Upper lobe of left lung (tissue), 6 donors: ENCODE measurements at regions not wholly inside any gene's neighbourhood (a gene's known extent, or its start where the extent isn't known, plus 50 kb on each side); places are given as distances from the start of the nearest gene placed in this dataset.

Experiments
- ATAC-seq, 2 donors: fragments of 200-7000 bp; cut with Tn5 transposase; one replicate each; pipeline ENCODE4 v1.9.1; 2022; ENCODE audit warnings: mild to moderate bottlenecking in 2 of 2, moderate library complexity in 2 of 2; ENCODE audit not compliant: low FRiP score in 2 of 2
- DNase-seq, 2 donors: peaks; one replicate each; pipeline ENCODE4 v3.0.0-alpha.2; 2019 to 2020
- H3K27ac ChIP-seq, 4 donors: fragments of 200-600 bp; sonication (generic); one replicate each; pipeline ENCODE4 v1.5.1; 2016 to 2019
- H3K27me3 ChIP-seq, 4 donors: fragments of 200-600 bp; sonication (generic); one replicate each; pipeline ENCODE4 v1.5.1; 2017 to 2019
- H3K36me3 ChIP-seq, 4 donors: fragments of 200-600 bp; sonication (generic); one replicate each; pipeline ENCODE4 v1.5.1; 2016 to 2019
- H3K4me1 ChIP-seq, 4 donors: fragments of 200-600 bp; sonication (generic); one replicate each; pipeline ENCODE4 v1.5.1; 2018 to 2019
- H3K4me3 ChIP-seq, 4 donors: fragments of 200-600 bp; sonication (generic); one replicate each; pipeline ENCODE4 v1.5.1; 2017 to 2019; ENCODE audit warnings: mild to moderate bottlenecking in 2 of 4, moderate library complexity in 1 of 4
- H3K9me3 ChIP-seq, 4 donors: fragments of 200-600 bp; sonication (generic); one replicate each; pipeline ENCODE4 v1.5.1; 2018 to 2019
- EP300 ChIP-seq, 4 donors: sonication (generic); formaldehyde crosslinking; IDR thresholded peaks; one replicate each; pipeline ENCODE4 v1.5.1; 2017; ENCODE audit warnings: antibody characterized with exemption in 4 of 4, control low read depth in 2 of 4
- POLR2A ChIP-seq, 4 donors: fragments of 450-650 bp; IDR thresholded peaks; one replicate each; pipeline ENCODE4 v1.5.1; 2016 to 2017; ENCODE audit warnings: antibody characterized with exemption in 4 of 4, mild to moderate bottlenecking in 2 of 4
- POLR2AphosphoS5 ChIP-seq, 2 donors: sonication (generic); formaldehyde crosslinking; IDR thresholded peaks; one replicate each; pipeline ENCODE4 v1.5.1; 2017; ENCODE audit warnings: antibody characterized with exemption in 2 of 2
- WGBS, 2 donors: methylation state at CpG; one replicate each; pipeline ENCODE4 v1.1.5; 2017 to 2018; 5-methylcytosine and 5-hydroxymethylcytosine counted together
- TF ChIP-seq, protein P1 (sequence below), 6 experiments: fragments of 450-650 bp in 4 of 6; fragments of 200-600 bp in 2 of 6; sonication (generic) in 2 of 6; IDR thresholded peaks; one replicate each; pipeline ENCODE4 v1.5.1; 2016 to 2019; ENCODE audit warnings: antibody characterized with exemption in 6 of 6
- donor health status: DM: no; HTN: no; CAD: no; lungs with moderate emphysema.
- donor health status: DM: no; HTN: yes; CAD: no; lungs with severe emphysema.

- no peaks in the 10 kb centered on the region for H3K36me3 ChIP-seq
- H3K9me3 ChIP-seq, result no peaks in the 10 kb centered on the region
- no peaks in the 10 kb centered on the region for H3K4me1 ChIP-seq
- WGBS, 2 donors, result 57 to 58% methylated on average over 3 of the region's 3 CpGs
- no peak overlapping the region for H3K4me3 ChIP-seq
- H3K27ac ChIP-seq, result no peak overlapping the region
- ATAC-seq (peak in 1 of 2 donors; percentile 58), DNase-seq (no peak)
- no peak for TF ChIP-seq POLR2AphosphoS5 (IDR thresholded peaks at IDR 0.05)
- no peak for TF ChIP-seq EP300 (IDR thresholded peaks at IDR 0.05)
- TF ChIP-seq, protein P1, sequence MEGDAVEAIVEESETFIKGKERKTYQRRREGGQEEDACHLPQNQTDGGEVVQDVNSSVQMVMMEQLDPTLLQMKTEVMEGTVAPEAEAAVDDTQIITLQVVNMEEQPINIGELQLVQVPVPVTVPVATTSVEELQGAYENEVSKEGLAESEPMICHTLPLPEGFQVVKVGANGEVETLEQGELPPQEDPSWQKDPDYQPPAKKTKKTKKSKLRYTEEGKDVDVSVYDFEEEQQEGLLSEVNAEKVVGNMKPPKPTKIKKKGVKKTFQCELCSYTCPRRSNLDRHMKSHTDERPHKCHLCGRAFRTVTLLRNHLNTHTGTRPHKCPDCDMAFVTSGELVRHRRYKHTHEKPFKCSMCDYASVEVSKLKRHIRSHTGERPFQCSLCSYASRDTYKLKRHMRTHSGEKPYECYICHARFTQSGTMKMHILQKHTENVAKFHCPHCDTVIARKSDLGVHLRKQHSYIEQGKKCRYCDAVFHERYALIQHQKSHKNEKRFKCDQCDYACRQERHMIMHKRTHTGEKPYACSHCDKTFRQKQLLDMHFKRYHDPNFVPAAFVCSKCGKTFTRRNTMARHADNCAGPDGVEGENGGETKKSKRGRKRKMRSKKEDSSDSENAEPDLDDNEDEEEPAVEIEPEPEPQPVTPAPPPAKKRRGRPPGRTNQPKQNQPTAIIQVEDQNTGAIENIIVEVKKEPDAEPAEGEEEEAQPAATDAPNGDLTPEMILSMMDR (IDR thresholded peaks at IDR 0.05), result no peak
- TF ChIP-seq POLR2A (IDR thresholded peaks at IDR 0.05), result no peak
- H3K27me3 ChIP-seq, result no peaks in the 10 kb centered on the region
Observed at GRCh38 chr12:68497702-68498101, 113.0 kb upstream of the RAP1B start.

DNA sequence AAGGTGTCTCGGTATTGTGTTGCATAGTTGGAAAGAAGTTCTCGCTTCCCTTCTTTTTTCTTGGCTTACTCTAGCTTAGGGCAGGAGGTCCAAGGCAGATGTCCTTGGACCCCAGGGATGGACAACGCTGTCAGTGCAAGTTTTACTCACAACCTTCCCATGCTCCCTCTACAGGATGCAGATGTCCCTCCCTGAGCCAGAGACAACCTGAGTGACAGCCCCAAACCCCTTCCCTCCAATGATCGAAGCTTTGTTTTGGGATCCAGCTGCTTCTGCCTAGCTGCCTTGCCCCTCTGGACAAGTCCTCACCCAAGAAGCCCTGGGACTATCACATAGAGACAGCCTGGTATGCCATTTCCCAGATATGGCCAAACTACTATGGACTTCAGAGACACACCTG, 112.0 kb upstream of the RAP1B start:
- Histone ChIP-seq H3K9me3 (no peaks in the 10 kb centered on the region), H3K4me3 (no peak overlapping the region), H3K27me3 (no peaks in the 10 kb centered on the region), H3K27ac (no peak overlapping the region), H3K36me3 (no peaks in the 10 kb centered on the region), H3K4me1 (no peaks in the 10 kb centered on the region)
- no peak for ATAC-seq
- TF ChIP-seq, protein P1 (IDR thresholded peaks at IDR 0.05), result no peak
- 82 to 94% methylated on average over 4 of the region's 4 CpGs for WGBS, 2 donors
- DNase-seq, result no peak

GRCh38 chr12:68499616-68500015, 111.1 kb upstream of the RAP1B start:
- no peaks in the 10 kb centered on the region for H3K9me3 ChIP-seq
- H3K4me1 ChIP-seq, result no peaks in the 10 kb centered on the region
- ATAC-seq, result no peak

GRCh38 chr12:68501226-68501625, 109.5 kb upstream of the RAP1B start:
- Histone ChIP-seq H3K27me3 (no peaks in the 10 kb centered on the region), H3K27ac (no peak overlapping the region), H3K4me3 (no peak overlapping the region), H3K4me1 (no peaks in the 10 kb centered on the region), H3K9me3 (no peaks in the 10 kb centered on the region), H3K36me3 (no peaks in the 10 kb centered on the region)
- DNase-seq (no peak), ATAC-seq (no peak)
- WGBS, 2 donors, result 75% methylated on average over 3 of the region's 3 CpGs
- TF ChIP-seq POLR2A (IDR thresholded peaks at IDR 0.05), result no peak
- TF ChIP-seq, protein P1 (IDR thresholded peaks at IDR 0.05), result no peak
- TF ChIP-seq POLR2AphosphoS5 (IDR thresholded peaks at IDR 0.05), result no peak
- TF ChIP-seq EP300 (IDR thresholded peaks at IDR 0.05), result no peak

More at GRCh38 chr12:68499616-68500015, 111.1 kb upstream of the RAP1B start:
- no peaks in the 10 kb centered on the region for H3K36me3 ChIP-seq
- H3K27ac ChIP-seq, result no peak overlapping the region
- DNase-seq, result no peak
- TF ChIP-seq POLR2AphosphoS5 (IDR thresholded peaks at IDR 0.05) (no peak), POLR2A (IDR thresholded peaks at IDR 0.05) (no peak)
- 91 to 96% methylated on average over 1 of the region's 1 CpG for WGBS, 2 donors
- no peak overlapping the region for H3K4me3 ChIP-seq
- H3K27me3 ChIP-seq, result no peaks in the 10 kb centered on the region

- no peak for DNase-seq
- no peak for TF ChIP-seq POLR2A (IDR thresholded peaks at IDR 0.05)
- no peak for TF ChIP-seq POLR2AphosphoS5 (IDR thresholded peaks at IDR 0.05)
- TF ChIP-seq EP300 (IDR thresholded peaks at IDR 0.05), result no peak
- TF ChIP-seq, protein P1 (IDR thresholded peaks at IDR 0.05), result no peak
- no peak overlapping the region for H3K4me3 ChIP-seq
- no peak for ATAC-seq
- no peaks in the 10 kb centered on the region for H3K9me3 ChIP-seq
- no peaks in the 10 kb centered on the region for H3K27me3 ChIP-seq
- no peaks in the 10 kb centered on the region for H3K4me1 ChIP-seq
- WGBS, 2 donors, result 69 to 77% methylated on average over 1 of the region's 1 CpG
- H3K36me3 ChIP-seq, result no peaks in the 10 kb centered on the region
- no peak overlapping the region for H3K27ac ChIP-seq
Observed at GRCh38 chr12:68505970-68506369, 104.7 kb upstream of the RAP1B start.
